T-helper 17 cell (primary cell): ENCODE measurements at regions not wholly inside any gene's neighbourhood (a gene's known extent, or its start where the extent isn't known, plus 50 kb on each side); places are given as distances from the start of the nearest gene placed in this dataset.
"Not testable (repeated sequence)": the region's sequence is repeated elsewhere in the genome, so short reads cannot be mapped to it uniquely, and the experiment has no call there.

ENCODE experiments used
- ATAC-seq: fragments of 150-1000 bp; cut with Tn5 transposase; 2 replicates; pipeline ENCODE4 v1.10.0; 2021; ENCODE audit warnings: mild to moderate bottlenecking, moderate library complexity
- DNase-seq, 3 donors: peaks; one replicate each; pipeline versions ENCODE4 v3.0.0 to v3.0.0-alpha.2; 2020 to 2021
- H3K9me3 ChIP-seq: one replicate; pipeline ENCODE4 v1.7.0; 2013; ENCODE audit warnings: low read length, mild to moderate bottlenecking; ENCODE audit not compliant: control insufficient read depth, poor library complexity, severe bottlenecking
- H3K27ac Mint-ChIP-seq: one replicate; pipeline ENCODE4 v1.8.0; 2022; ENCODE audit warnings: mild to moderate bottlenecking, moderate library complexity, mixed read lengths
- H3K27me3 Mint-ChIP-seq: one replicate; pipeline ENCODE4 v1.8.0; 2022; ENCODE audit warnings: mixed read lengths
- H3K36me3 Mint-ChIP-seq: one replicate; pipeline ENCODE4 v1.8.0; 2022; ENCODE audit warnings: low read depth, mixed read lengths
- H3K4me1 Mint-ChIP-seq: one replicate; pipeline ENCODE4 v1.8.0; 2022; ENCODE audit warnings: mild to moderate bottlenecking, mixed read lengths
- H3K4me3 Mint-ChIP-seq: one replicate; pipeline ENCODE4 v1.8.0; 2022; ENCODE audit warnings: mild to moderate bottlenecking, moderate library complexity, mixed read lengths

GRCh38 chr12:38123028-38123427 lies 193.5 kb upstream of the ALG10B start:
- not testable (repeated sequence) for H3K27ac Mint-ChIP-seq, H3K4me1 Mint-ChIP-seq, ATAC-seq, H3K9me3 ChIP-seq, H3K4me3 Mint-ChIP-seq, H3K27me3 Mint-ChIP-seq, DNase-seq, H3K36me3 Mint-ChIP-seq

GRCh38 chr12:38123566-38124246 lies 192.9 kb upstream of the ALG10B start:
- Mint-ChIP-seq H3K4me3 (no peak overlapping the region), H3K27ac (no peak overlapping the region), H3K36me3 (no peaks in the 10 kb centered on the region), H3K27me3 (peaks cover 5% of the 10 kb centered on the region), H3K4me1 (no peaks in the 10 kb centered on the region)
- H3K9me3 ChIP-seq = no peaks in the 10 kb centered on the region
- ATAC-seq (no peak), DNase-seq (no peak)

GRCh38 chr12:38124247-38125012 lies 192.1 kb upstream of the ALG10B start:
- H3K4me1 Mint-ChIP-seq = no peaks in the 10 kb centered on the region
- H3K9me3 ChIP-seq = no peaks in the 10 kb centered on the region
- no peak overlapping the region for H3K27ac Mint-ChIP-seq
- ATAC-seq (no peak), DNase-seq (no peak)
- H3K36me3 Mint-ChIP-seq = no peaks in the 10 kb centered on the region
- H3K4me3 Mint-ChIP-seq = no peak overlapping the region
- peaks cover 6% of the 10 kb centered on the region for H3K27me3 Mint-ChIP-seq

GRCh38 chr12:38132139-38132538 lies 184.4 kb upstream of the ALG10B start:
- Mint-ChIP-seq H3K27ac (no peak overlapping the region), H3K27me3 (peaks cover 58% of the 10 kb centered on the region), H3K4me3 (no peak overlapping the region), H3K4me1 (no peaks in the 10 kb centered on the region), H3K36me3 (no peaks in the 10 kb centered on the region)
- no peaks in the 10 kb centered on the region for H3K9me3 ChIP-seq
- no peak for ATAC-seq
- no peak for DNase-seq

- H3K27ac Mint-ChIP-seq = no peak overlapping the region
- no peaks in the 10 kb centered on the region for H3K9me3 ChIP-seq
- no peak overlapping the region for H3K4me3 Mint-ChIP-seq
- H3K27me3 Mint-ChIP-seq = peaks cover 34% of the 10 kb centered on the region
- H3K4me1 Mint-ChIP-seq = peaks cover 12% of the 10 kb centered on the region
- ATAC-seq (no peak), DNase-seq (no peak)
- H3K36me3 Mint-ChIP-seq = peaks cover 6% of the 10 kb centered on the region
Observed at GRCh38 chr12:38137287-38137686, 179.3 kb upstream of the ALG10B start.

- Mint-ChIP-seq H3K36me3 (peaks cover 6% of the 10 kb centered on the region), H3K27ac (no peak overlapping the region), H3K4me1 (peaks cover 12% of the 10 kb centered on the region), H3K27me3 (peaks cover 30% of the 10 kb centered on the region), H3K4me3 (no peak overlapping the region)
- ATAC-seq = no peak
- DNase-seq = no peak
- H3K9me3 ChIP-seq = no peaks in the 10 kb centered on the region
Observed at GRCh38 chr12:38137716-38138115, 178.9 kb upstream of the ALG10B start.

- H3K36me3 Mint-ChIP-seq = peaks cover 6% of the 10 kb centered on the region
Observed at GRCh38 chr12:38138225-38139221, 178.1 kb upstream of the ALG10B start.

GRCh38 chr12:38139456-38139855 lies 177.1 kb upstream of the ALG10B start:
- DNase-seq (no peak), ATAC-seq (no peak)
- no peak overlapping the region for H3K27ac Mint-ChIP-seq
- no peaks in the 10 kb centered on the region for H3K9me3 ChIP-seq
- H3K4me1 Mint-ChIP-seq = peaks cover 12% of the 10 kb centered on the region
- peaks cover 6% of the 10 kb centered on the region for H3K36me3 Mint-ChIP-seq
- no peak overlapping the region for H3K4me3 Mint-ChIP-seq
- peaks cover 25% of the 10 kb centered on the region for H3K27me3 Mint-ChIP-seq

More at GRCh38 chr12:38138225-38139221, 178.1 kb upstream of the ALG10B start:
- H3K27me3 Mint-ChIP-seq = peaks cover 27% of the 10 kb centered on the region
- no peak overlapping the region for H3K27ac Mint-ChIP-seq
- no peaks in the 10 kb centered on the region for H3K9me3 ChIP-seq
- H3K4me1 Mint-ChIP-seq = peaks cover 12% of the 10 kb centered on the region
- H3K4me3 Mint-ChIP-seq = peak overlapping the region; percentile 85
- DNase-seq (peak in 2 of 3 donors; percentile 26 to 47), ATAC-seq (peak; percentile 73)

GRCh38 chr12:38141239-38141638 lies 175.3 kb upstream of the ALG10B start:
- Mint-ChIP-seq H3K4me3 (no peak overlapping the region), H3K27ac (peak overlapping the region; percentile 43), H3K27me3 (peaks cover 10% of the 10 kb centered on the region), H3K4me1 (peaks cover 12% of the 10 kb centered on the region), H3K36me3 (peaks cover 6% of the 10 kb centered on the region)
- no peak for DNase-seq
- ATAC-seq = no peak
- no peaks in the 10 kb centered on the region for H3K9me3 ChIP-seq

- H3K9me3 ChIP-seq = no peaks in the 10 kb centered on the region
- H3K27me3 Mint-ChIP-seq = peaks cover 10% of the 10 kb centered on the region
- no peak overlapping the region for H3K4me3 Mint-ChIP-seq
- no peak overlapping the region for H3K27ac Mint-ChIP-seq
- peaks cover 12% of the 10 kb centered on the region for H3K4me1 Mint-ChIP-seq
- peaks cover 6% of the 10 kb centered on the region for H3K36me3 Mint-ChIP-seq
- no peak for ATAC-seq
- no peak for DNase-seq
Observed at GRCh38 chr12:38141861-38142260, 174.7 kb upstream of the ALG10B start.

GRCh38 chr12:38142974-38143373 lies 173.6 kb upstream of the ALG10B start:
- Mint-ChIP-seq H3K4me1 (peaks cover 12% of the 10 kb centered on the region), H3K27ac (no peak overlapping the region), H3K36me3 (peaks cover 6% of the 10 kb centered on the region), H3K4me3 (no peak overlapping the region), H3K27me3 (peaks cover 10% of the 10 kb centered on the region)
- ATAC-seq (no peak), DNase-seq (no peak)
- H3K9me3 ChIP-seq = no peaks in the 10 kb centered on the region

- Mint-ChIP-seq H3K27ac (no peak overlapping the region), H3K36me3 (peaks cover 4% of the 10 kb centered on the region), H3K4me3 (no peak overlapping the region), H3K4me1 (peaks cover 4% of the 10 kb centered on the region), H3K27me3 (peaks cover under 1% of the 10 kb centered on the region)
- ATAC-seq (no peak), DNase-seq (no peak)
- no peaks in the 10 kb centered on the region for H3K9me3 ChIP-seq
Observed at GRCh38 chr12:38144049-38144448, 172.5 kb upstream of the ALG10B start.
